SK-N-SH treated with all-trans-retinoic acid at 6 μM for 48 hours (cell line): ENCODE measurements at regions not wholly inside any gene's neighbourhood (a gene's known extent, or its start where the extent isn't known, plus 50 kb on each side); places are given as distances from the start of the nearest gene placed in this dataset.

Source experiments
- ATAC-seq: fragments of 200-7000 bp; cut with Tn5 transposase; 3 replicates; pipeline ENCODE4 v1.9.1; 2020; ENCODE audit warnings: mild to moderate bottlenecking, moderate library complexity
- ARNTL ChIP-seq: fragments of 450-650 bp; formaldehyde crosslinking; IDR thresholded peaks from 2 replicates; pipeline ENCODE4 v1.5.0; 2020; ENCODE audit warnings: low read depth, mild to moderate bottlenecking, moderate library complexity, borderline replicate concordance
- BACH2 ChIP-seq: fragments of 250-450 bp; sonication (Bioruptor Pico); IDR thresholded peaks from 2 replicates; pipeline ENCODE4 v1.9.0; 2021; ENCODE audit warnings: mild to moderate bottlenecking, borderline replicate concordance
- CREB5 ChIP-seq: fragments of 250-450 bp; sonication (Bioruptor Pico); IDR thresholded peaks from 2 replicates; pipeline ENCODE4 v1.5.1; 2020; ENCODE audit warnings: low read depth, mild to moderate bottlenecking, moderate library complexity
- CSDC2 ChIP-seq: fragments of 250-450 bp; sonication (Bioruptor Pico); IDR thresholded peaks from 2 replicates; pipeline ENCODE4 v1.5.0; 2020; ENCODE audit warnings: mild to moderate bottlenecking, moderate library complexity
- ESRRG ChIP-seq: fragments of 250-450 bp; sonication (Bioruptor Pico); IDR thresholded peaks from 2 replicates; pipeline ENCODE4 v1.6.1; 2021; ENCODE audit warnings: mild to moderate bottlenecking
- GLIS3 ChIP-seq: fragments of 250-450 bp; sonication (Bioruptor Pico); IDR thresholded peaks from 2 replicates; pipeline ENCODE4 v1.5.0; 2020; ENCODE audit warnings: mild to moderate bottlenecking, moderate library complexity
- ISL1 ChIP-seq: fragments of 250-450 bp; sonication (Bioruptor Pico); IDR thresholded peaks from 2 replicates; pipeline ENCODE4 v2.1.2; 2022; ENCODE audit warnings: mild to moderate bottlenecking, moderate library complexity
- OSR1 ChIP-seq: fragments of 250-450 bp; sonication (Bioruptor Pico); IDR thresholded peaks from 2 replicates; pipeline ENCODE4 v1.8.0; 2022; ENCODE audit warnings: moderate library complexity, mild to moderate bottlenecking, inconsistent platforms
- PPARA ChIP-seq: fragments of 250-450 bp; sonication (Bioruptor Pico); IDR thresholded peaks from 2 replicates; pipeline ENCODE4 v1.5.0; 2020; ENCODE audit warnings: mild to moderate bottlenecking, borderline replicate concordance
- RARB ChIP-seq: fragments of 250-450 bp; sonication (Bioruptor Pico); IDR thresholded peaks from 2 replicates; pipeline ENCODE4 v1.8.0; 2021; ENCODE audit warnings: mild to moderate bottlenecking, moderate library complexity
- SNAI2 ChIP-seq: fragments of 250-450 bp; sonication (Bioruptor Pico); IDR thresholded peaks from 2 replicates; pipeline ENCODE4 v1.5.0; 2020; ENCODE audit warnings: mild to moderate bottlenecking, moderate library complexity
- TCF4 ChIP-seq: fragments of 250-450 bp; sonication (Bioruptor Pico); IDR thresholded peaks from 2 replicates; pipeline ENCODE4 v1.8.0; 2021; ENCODE audit warnings: mild to moderate bottlenecking, moderate library complexity, borderline replicate concordance
- TOX ChIP-seq: fragments of 250-450 bp; sonication (Bioruptor Pico); IDR thresholded peaks from 2 replicates; pipeline ENCODE4 v1.8.0; 2021; ENCODE audit warnings: mild to moderate bottlenecking, moderate library complexity, borderline replicate concordance
- TSHZ2 ChIP-seq: fragments of 250-450 bp; sonication (Bioruptor Pico); IDR thresholded peaks from 2 replicates; pipeline ENCODE4 v1.5.0; 2020; ENCODE audit warnings: mild to moderate bottlenecking, moderate library complexity
- ZC3H10 ChIP-seq: fragments of 250-450 bp; sonication (Bioruptor Pico); IDR thresholded peaks from 2 replicates; pipeline ENCODE4 v1.5.1; 2021; ENCODE audit warnings: mild to moderate bottlenecking, moderate library complexity
- ZFP3 ChIP-seq: fragments of 250-450 bp; sonication (Bioruptor Pico); IDR thresholded peaks from 2 replicates; pipeline ENCODE4 v1.5.0; 2020; ENCODE audit warnings: mild to moderate bottlenecking, moderate library complexity
- ZNF565 ChIP-seq: fragments of 450-650 bp; formaldehyde crosslinking; conservative IDR thresholded peaks from 2 replicates; pipeline ENCODE4 v1.5.0; 2020; ENCODE audit warnings: low read depth, mild to moderate bottlenecking, moderate library complexity
- ZNF70 ChIP-seq: fragments of 450-650 bp; formaldehyde crosslinking; IDR thresholded peaks from 2 replicates; pipeline ENCODE4 v1.5.0; 2020; ENCODE audit warnings: mild to moderate bottlenecking, moderate library complexity
- ZNF8 ChIP-seq: fragments of 450-650 bp; formaldehyde crosslinking; IDR thresholded peaks from 2 replicates; pipeline ENCODE4 v1.5.0; 2020; ENCODE audit warnings: mild to moderate bottlenecking, moderate library complexity
- TF ChIP-seq, protein P1 (sequence below): fragments of 250-450 bp; sonication (Bioruptor Pico); IDR thresholded peaks from 2 replicates; pipeline ENCODE4 v1.8.0; 2020; ENCODE audit warnings: mild to moderate bottlenecking, moderate library complexity, borderline replicate concordance
- TF ChIP-seq, protein P2 (sequence below): fragments of 250-450 bp; sonication (Bioruptor Pico); IDR thresholded peaks from 2 replicates; pipeline ENCODE4 v1.8.0; 2021; ENCODE audit warnings: low read depth, mild to moderate bottlenecking, moderate library complexity, borderline replicate concordance
- TF ChIP-seq, protein P3 (sequence below): fragments of 250-450 bp; sonication (Bioruptor Pico); IDR thresholded peaks from 2 replicates; pipeline ENCODE4 v1.5.1; 2021; ENCODE audit warnings: mild to moderate bottlenecking, moderate library complexity

GRCh38 chr12:107929436-107929835 lies 154.9 kb downstream of the ASCL4 start:
- ATAC-seq: no peak
- TF ChIP-seq ESRRG (CRISPR knock-in tag): no peak
- no peak for TF ChIP-seq TOX (CRISPR knock-in tag)
- no peak for TF ChIP-seq TCF4
- TF ChIP-seq ZFP3 (CRISPR knock-in tag): no peak
- no peak for TF ChIP-seq ZNF565 (CRISPR knock-in tag)
- no peak for TF ChIP-seq ZNF70 (CRISPR knock-in tag)
- no peak for TF ChIP-seq ARNTL (CRISPR knock-in tag)
- TF ChIP-seq CSDC2 (CRISPR knock-in tag): no peak
- TF ChIP-seq ZC3H10: no peak
- TF ChIP-seq, protein P1, sequence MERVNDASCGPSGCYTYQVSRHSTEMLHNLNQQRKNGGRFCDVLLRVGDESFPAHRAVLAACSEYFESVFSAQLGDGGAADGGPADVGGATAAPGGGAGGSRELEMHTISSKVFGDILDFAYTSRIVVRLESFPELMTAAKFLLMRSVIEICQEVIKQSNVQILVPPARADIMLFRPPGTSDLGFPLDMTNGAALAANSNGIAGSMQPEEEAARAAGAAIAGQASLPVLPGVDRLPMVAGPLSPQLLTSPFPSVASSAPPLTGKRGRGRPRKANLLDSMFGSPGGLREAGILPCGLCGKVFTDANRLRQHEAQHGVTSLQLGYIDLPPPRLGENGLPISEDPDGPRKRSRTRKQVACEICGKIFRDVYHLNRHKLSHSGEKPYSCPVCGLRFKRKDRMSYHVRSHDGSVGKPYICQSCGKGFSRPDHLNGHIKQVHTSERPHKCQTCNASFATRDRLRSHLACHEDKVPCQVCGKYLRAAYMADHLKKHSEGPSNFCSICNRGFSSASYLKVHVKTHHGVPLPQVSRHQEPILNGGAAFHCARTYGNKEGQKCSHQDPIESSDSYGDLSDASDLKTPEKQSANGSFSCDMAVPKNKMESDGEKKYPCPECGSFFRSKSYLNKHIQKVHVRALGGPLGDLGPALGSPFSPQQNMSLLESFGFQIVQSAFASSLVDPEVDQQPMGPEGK (CRISPR knock-in tag): no peak
- no peak for TF ChIP-seq RARB (CRISPR knock-in tag)
- no peak for TF ChIP-seq OSR1 (CRISPR knock-in tag)
- no peak for TF ChIP-seq PPARA (CRISPR knock-in tag)
- no peak for TF ChIP-seq SNAI2 (CRISPR knock-in tag)
- TF ChIP-seq ZNF8 (CRISPR knock-in tag): no peak
- TF ChIP-seq BACH2: no peak
- TF ChIP-seq GLIS3 (CRISPR knock-in tag): no peak
- no peak for TF ChIP-seq CREB5
- TF ChIP-seq, protein P2, sequence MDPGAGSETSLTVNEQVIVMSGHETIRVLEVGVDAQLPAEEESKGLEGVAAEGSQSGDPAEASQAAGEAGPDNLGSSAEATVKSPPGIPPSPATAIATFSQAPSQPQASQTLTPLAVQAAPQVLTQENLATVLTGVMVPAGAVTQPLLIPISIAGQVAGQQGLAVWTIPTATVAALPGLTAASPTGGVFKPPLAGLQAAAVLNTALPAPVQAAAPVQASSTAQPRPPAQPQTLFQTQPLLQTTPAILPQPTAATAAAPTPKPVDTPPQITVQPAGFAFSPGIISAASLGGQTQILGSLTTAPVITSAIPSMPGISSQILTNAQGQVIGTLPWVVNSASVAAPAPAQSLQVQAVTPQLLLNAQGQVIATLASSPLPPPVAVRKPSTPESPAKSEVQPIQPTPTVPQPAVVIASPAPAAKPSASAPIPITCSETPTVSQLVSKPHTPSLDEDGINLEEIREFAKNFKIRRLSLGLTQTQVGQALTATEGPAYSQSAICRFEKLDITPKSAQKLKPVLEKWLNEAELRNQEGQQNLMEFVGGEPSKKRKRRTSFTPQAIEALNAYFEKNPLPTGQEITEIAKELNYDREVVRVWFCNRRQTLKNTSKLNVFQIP (CRISPR knock-in tag): no peak
- no peak for TF ChIP-seq TSHZ2 (CRISPR knock-in tag)

DNA sequence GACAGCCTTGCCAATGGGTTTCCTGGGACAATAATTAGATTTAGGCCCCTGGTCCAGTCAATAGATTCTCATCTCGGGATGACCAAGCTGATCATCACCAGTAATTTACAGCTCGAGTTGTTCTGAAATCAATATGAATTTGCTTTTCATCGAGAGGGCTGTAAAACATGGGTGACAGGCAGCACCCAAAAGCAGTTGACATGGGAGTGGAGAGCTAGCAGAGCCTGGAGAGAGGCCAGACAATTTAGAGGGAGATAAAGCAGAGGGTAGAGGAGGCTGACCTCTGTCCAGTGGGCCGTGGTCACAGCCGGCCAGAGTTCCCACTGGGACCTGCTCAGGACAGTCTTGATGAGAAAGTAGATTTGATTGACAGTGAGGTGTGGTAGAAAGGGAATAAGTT lies 157.3 kb downstream of the ASCL4 start:
- ATAC-seq: no peak
- TF ChIP-seq ZC3H10: no peak
- TF ChIP-seq PPARA (CRISPR knock-in tag): no peak
- no peak for TF ChIP-seq RARB (CRISPR knock-in tag)
- TF ChIP-seq ARNTL (CRISPR knock-in tag): no peak
- TF ChIP-seq, protein P3, sequence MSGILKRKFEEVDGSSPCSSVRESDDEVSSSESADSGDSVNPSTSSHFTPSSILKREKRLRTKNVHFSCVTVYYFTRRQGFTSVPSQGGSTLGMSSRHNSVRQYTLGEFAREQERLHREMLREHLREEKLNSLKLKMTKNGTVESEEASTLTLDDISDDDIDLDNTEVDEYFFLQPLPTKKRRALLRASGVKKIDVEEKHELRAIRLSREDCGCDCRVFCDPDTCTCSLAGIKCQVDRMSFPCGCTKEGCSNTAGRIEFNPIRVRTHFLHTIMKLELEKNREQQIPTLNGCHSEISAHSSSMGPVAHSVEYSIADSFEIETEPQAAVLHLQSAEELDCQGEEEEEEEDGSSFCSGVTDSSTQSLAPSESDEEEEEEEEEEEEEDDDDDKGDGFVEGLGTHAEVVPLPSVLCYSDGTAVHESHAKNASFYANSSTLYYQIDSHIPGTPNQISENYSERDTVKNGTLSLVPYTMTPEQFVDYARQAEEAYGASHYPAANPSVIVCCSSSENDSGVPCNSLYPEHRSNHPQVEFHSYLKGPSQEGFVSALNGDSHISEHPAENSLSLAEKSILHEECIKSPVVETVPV (CRISPR knock-in tag): no peak
- TF ChIP-seq, all 23 proteins: peak for 0

- no peak for ATAC-seq
- TF ChIP-seq OSR1 (CRISPR knock-in tag) (no peak), ESRRG (CRISPR knock-in tag) (no peak), ISL1 (CRISPR knock-in tag) (no peak), ZNF8 (CRISPR knock-in tag) (no peak), CREB5 (no peak)
- TF ChIP-seq, protein P3 (CRISPR knock-in tag): no peak
- TF ChIP-seq, protein P2 (CRISPR knock-in tag): no peak
- TF ChIP-seq, protein P1 (CRISPR knock-in tag): no peak
Observed at GRCh38 chr12:107938446-107938845, 163.9 kb downstream of the ASCL4 start.
